Parathyroid adenoma (tissue), 2 donors: ENCODE measurements at regions not wholly inside any gene's neighbourhood (a gene's known extent, or its start where the extent isn't known, plus 50 kb on each side); places are given as distances from the start of the nearest gene placed in this dataset.

Experiments used
- H2AFZ ChIP-seq: fragments of 300-600 bp; sonication (generic); one replicate; pipeline ENCODE4 v1.7.0; 2017; ENCODE audit warnings: antibody characterized with exemption, mild to moderate bottlenecking
- H3K27ac ChIP-seq: fragments of 300-600 bp; sonication (generic); one replicate; pipeline ENCODE4 v1.7.0; 2017
- H3K27me3 ChIP-seq: fragments of 300-600 bp; sonication (generic); one replicate; pipeline ENCODE4 v1.7.0; 2017; ENCODE audit warnings: low read length; ENCODE audit not compliant: control insufficient read depth, insufficient read depth
- H3K36me3 ChIP-seq: fragments of 300-600 bp; sonication (generic); one replicate; pipeline ENCODE4 v1.7.0; 2017; ENCODE audit warnings: low read length; ENCODE audit not compliant: control insufficient read depth, insufficient read depth
- H3K4me1 ChIP-seq: fragments of 300-600 bp; sonication (generic); one replicate; pipeline ENCODE4 v1.7.0; 2017; ENCODE audit warnings: control low read depth
- H3K4me2 ChIP-seq: fragments of 300-600 bp; sonication (generic); one replicate; pipeline ENCODE4 v1.7.0; 2017; ENCODE audit warnings: low read length
- H3K4me3 ChIP-seq: fragments of 300-600 bp; sonication (generic); one replicate; pipeline ENCODE4 v1.7.0; 2017; ENCODE audit warnings: low read depth, low read length
- H3K79me2 ChIP-seq: fragments of 300-600 bp; sonication (generic); one replicate; pipeline ENCODE4 v1.7.0; 2017; ENCODE audit warnings: control low read depth
- H3K9ac ChIP-seq: fragments of 300-600 bp; sonication (generic); one replicate; pipeline ENCODE4 v1.7.0; 2017; ENCODE audit warnings: mild to moderate bottlenecking
- H3K9me3 ChIP-seq: fragments of 300-600 bp; sonication (generic); one replicate; pipeline ENCODE4 v1.7.0; 2017; ENCODE audit warnings: low read length; ENCODE audit not compliant: control insufficient read depth
- CTCF ChIP-seq: fragments of 300-600 bp; sonication (generic); IDR thresholded peaks from one replicate; pipeline ENCODE4 v1.7.0; 2017; ENCODE audit warnings: antibody characterized with exemption, mild to moderate bottlenecking
- donor health status: primary hyperparathyroidism.

- H3K4me2 ChIP-seq: no peak overlapping the region
- no peaks in the 10 kb centered on the region for H3K9me3 ChIP-seq
- H3K27ac ChIP-seq: no peak overlapping the region
- no peaks in the 10 kb centered on the region for H3K79me2 ChIP-seq
- TF ChIP-seq CTCF: no peak
- H3K9ac ChIP-seq: no peak overlapping the region
- no peaks in the 10 kb centered on the region for H3K36me3 ChIP-seq
- no peaks in the 10 kb centered on the region for H3K4me1 ChIP-seq
- H2AFZ ChIP-seq: no peak overlapping the region
- H3K4me3 ChIP-seq: no peak overlapping the region
- no peaks in the 10 kb centered on the region for H3K27me3 ChIP-seq
Measured at GRCh38 chr16:64869781-64870180, 252.1 kb downstream of the CDH11 start.

- Histone ChIP-seq H3K4me3 (no peak overlapping the region), H3K36me3 (no peaks in the 10 kb centered on the region), H3K9me3 (no peaks in the 10 kb centered on the region), H3K9ac (no peak overlapping the region), H3K27me3 (no peaks in the 10 kb centered on the region), H2AFZ (no peak overlapping the region), H3K4me2 (no peak overlapping the region), H3K4me1 (no peaks in the 10 kb centered on the region), H3K27ac (no peak overlapping the region), H3K79me2 (no peaks in the 10 kb centered on the region)
- TF ChIP-seq CTCF: no peak
Measured at GRCh38 chr16:64866021-64866420, 255.8 kb downstream of the CDH11 start.

- no peaks in the 10 kb centered on the region for H3K27me3 ChIP-seq
- no peak overlapping the region for H3K4me3 ChIP-seq
- TF ChIP-seq CTCF: no peak
- no peak overlapping the region for H3K4me2 ChIP-seq
- H3K9me3 ChIP-seq: no peaks in the 10 kb centered on the region
- no peaks in the 10 kb centered on the region for H3K4me1 ChIP-seq
- H3K79me2 ChIP-seq: no peaks in the 10 kb centered on the region
- H3K36me3 ChIP-seq: no peaks in the 10 kb centered on the region
- H3K27ac ChIP-seq: no peak overlapping the region
- no peak overlapping the region for H2AFZ ChIP-seq
- no peak overlapping the region for H3K9ac ChIP-seq
Measured at GRCh38 chr16:64865069-64865696, 256.7 kb downstream of the CDH11 start.

GRCh38 chr16:64864232-64864809 is 257.5 kb downstream of the CDH11 start:
- Histone ChIP-seq H3K4me2 (no peak overlapping the region), H2AFZ (no peak overlapping the region), H3K4me1 (no peaks in the 10 kb centered on the region), H3K27ac (no peak overlapping the region), H3K36me3 (no peaks in the 10 kb centered on the region), H3K9me3 (no peaks in the 10 kb centered on the region), H3K4me3 (no peak overlapping the region), H3K79me2 (no peaks in the 10 kb centered on the region), H3K27me3 (no peaks in the 10 kb centered on the region), H3K9ac (no peak overlapping the region)
- no peak for TF ChIP-seq CTCF

- Histone ChIP-seq H3K9me3 (no peaks in the 10 kb centered on the region), H3K36me3 (no peaks in the 10 kb centered on the region), H2AFZ (no peak overlapping the region), H3K4me1 (no peaks in the 10 kb centered on the region), H3K27ac (no peak overlapping the region), H3K27me3 (no peaks in the 10 kb centered on the region), H3K4me3 (no peak overlapping the region), H3K4me2 (no peak overlapping the region), H3K79me2 (no peaks in the 10 kb centered on the region), H3K9ac (no peak overlapping the region)
- TF ChIP-seq CTCF: no peak
Measured at GRCh38 chr16:64858076-64858475, 263.8 kb downstream of the CDH11 start.
